ACHN (cell line): ENCODE measurements at regions not wholly inside any gene's neighbourhood (a gene's known extent, or its start where the extent isn't known, plus 50 kb on each side); places are given as distances from the start of the nearest gene placed in this dataset.
"Not testable (repeated sequence)": the region's sequence is repeated elsewhere in the genome, so short reads cannot be mapped to it uniquely, and the experiment has no call there.

Source experiments
- DNase-seq: peaks from one replicate; pipeline ENCODE4 v3.0.0-alpha.2; 2015
- in situ Hi-C: cut with HindIII; loops from 2 replicates; pipeline ENCODE4 v1.10.0; 2017; ENCODE audit warnings: low sequenced_read_pairs, low pct_ligation_motif_present, low pct_unique_long_range_greater_than_20kb

GRCh38 chr11:97691061-97691460 lies 1301.2 kb downstream of the JRKL start:
- DNase-seq, result no peak
- in situ Hi-C loops, result no loop called here

DNA sequence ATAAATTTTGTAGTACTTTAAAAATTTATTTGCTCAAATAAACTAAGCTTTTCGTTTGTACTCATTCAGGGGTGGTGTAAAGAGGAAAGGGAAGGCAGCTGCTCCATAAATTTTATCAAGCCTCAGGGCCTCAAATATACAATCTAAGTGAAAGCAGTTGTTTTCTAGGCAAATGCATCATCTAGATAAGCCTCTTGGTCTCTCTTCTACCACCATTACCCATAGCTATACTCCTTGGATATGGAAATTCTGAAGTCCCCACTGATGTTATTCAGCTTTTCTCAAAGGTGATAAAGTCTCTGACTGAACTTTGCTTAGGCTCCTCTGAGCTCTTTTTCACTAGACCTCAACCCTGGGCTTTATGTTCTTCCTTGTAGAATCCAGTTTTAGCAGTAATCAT lies 1313.1 kb downstream of the JRKL start:
- in situ Hi-C loops, result no loop called here
- DNase-seq, result no peak

- in situ Hi-C loops, result no loop called here
These were observed 1314.0 kb downstream of the JRKL start for GRCh38 chr11:97703851-97704250.

DNA sequence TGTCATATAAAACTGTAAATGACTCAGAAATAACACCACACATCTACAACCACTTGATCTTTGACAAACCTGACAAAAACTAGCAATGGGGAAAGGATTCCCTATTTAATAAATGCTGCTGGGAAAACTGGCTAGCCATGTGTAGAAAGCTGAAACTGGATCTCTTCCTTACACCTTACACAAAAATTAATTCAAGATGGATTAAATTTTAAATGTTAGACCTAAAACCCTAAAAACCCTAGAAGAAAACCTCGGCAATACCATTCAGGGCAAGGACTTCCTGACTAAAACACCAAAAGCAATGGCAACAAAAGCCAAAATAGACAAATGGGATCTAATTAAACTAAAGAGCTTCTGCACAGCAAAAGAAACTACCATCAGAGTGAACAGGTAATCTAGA lies 1315.3 kb upstream of the CNTN5 start:
- in situ Hi-C loops, result not testable (repeated sequence)
- DNase-seq, result peak; percentile 55

More at GRCh38 chr11:97703851-97704250, 1314.0 kb downstream of the JRKL start:
- DNase-seq, result no peak

DNA sequence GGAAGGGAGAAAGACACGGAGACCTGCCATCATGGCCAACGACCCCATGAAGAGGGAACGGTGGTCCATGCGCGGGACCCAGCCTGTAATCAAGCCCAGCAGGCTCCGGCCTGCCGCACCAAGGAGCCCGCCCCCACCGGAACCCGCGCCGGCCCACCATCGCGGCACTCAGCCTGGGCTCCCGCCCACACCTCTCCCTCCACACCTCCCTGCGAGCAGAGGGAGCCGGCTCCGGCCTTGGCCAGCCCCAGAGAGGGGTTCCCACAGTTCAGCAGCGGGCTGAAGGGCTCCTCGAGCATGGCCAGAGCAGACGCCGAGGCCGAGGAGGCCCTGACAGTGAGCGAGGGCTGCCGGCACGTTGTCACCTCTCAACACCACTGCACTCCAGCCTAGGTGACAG lies 1302.8 kb upstream of the CNTN5 start:
- DNase-seq, result no peak
- in situ Hi-C loops, result no loop called here

GRCh38 chr11:97722065-97722464 lies 1298.7 kb upstream of the CNTN5 start:
- in situ Hi-C loops, result no loop called here
- DNase-seq, result peak; percentile 44

- DNase-seq, result no peak
- in situ Hi-C loops, result no loop called here
These were observed 1298.0 kb upstream of the CNTN5 start for GRCh38 chr11:97722721-97723120.

GRCh38 chr11:97729546-97730272 lies 1291.0 kb upstream of the CNTN5 start:
- in situ Hi-C loops, result no loop called here
- DNase-seq, result no peak

DNA sequence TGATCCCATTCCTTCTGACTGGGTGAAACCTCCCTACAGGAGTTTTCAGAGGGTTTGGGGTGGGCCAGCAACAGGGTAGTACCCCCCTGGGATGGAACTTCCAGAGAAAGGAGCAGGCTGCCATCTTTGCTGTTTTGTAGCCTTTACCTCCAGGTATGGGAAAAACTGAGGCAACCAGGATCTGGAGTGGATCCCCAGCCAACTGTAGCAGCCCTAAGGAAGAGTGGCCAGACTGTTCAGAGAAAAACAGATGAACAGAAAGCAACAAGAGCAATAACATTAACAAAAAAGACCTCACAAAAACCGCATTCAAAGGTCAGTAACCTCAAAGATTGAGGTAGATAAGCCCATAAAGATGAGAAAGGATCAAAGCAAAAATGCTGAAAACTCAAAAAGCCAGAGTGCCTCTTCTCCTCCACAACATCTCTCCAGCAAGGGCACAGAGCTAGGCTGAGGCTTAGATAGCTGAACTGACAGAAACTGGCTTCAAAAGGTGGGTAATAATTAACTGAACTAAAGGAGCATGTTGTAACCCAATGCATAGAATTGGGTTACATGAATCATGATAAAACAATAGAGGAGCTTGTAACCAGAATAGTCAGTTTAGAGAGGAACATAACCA lies 1288.6 kb upstream of the CNTN5 start:
- in situ Hi-C loops, result no loop called here
- no peak for DNase-seq

- DNase-seq, result no peak
These were observed 1282.0 kb upstream of the CNTN5 start for GRCh38 chr11:97738751-97739150.

GRCh38 chr11:97739932-97740800 lies 1280.6 kb upstream of the CNTN5 start:
- no peak for DNase-seq
- in situ Hi-C loops, result no loop called here

More at GRCh38 chr11:97738751-97739150, 1282.0 kb upstream of the CNTN5 start:
- in situ Hi-C loops, result no loop called here

DNA sequence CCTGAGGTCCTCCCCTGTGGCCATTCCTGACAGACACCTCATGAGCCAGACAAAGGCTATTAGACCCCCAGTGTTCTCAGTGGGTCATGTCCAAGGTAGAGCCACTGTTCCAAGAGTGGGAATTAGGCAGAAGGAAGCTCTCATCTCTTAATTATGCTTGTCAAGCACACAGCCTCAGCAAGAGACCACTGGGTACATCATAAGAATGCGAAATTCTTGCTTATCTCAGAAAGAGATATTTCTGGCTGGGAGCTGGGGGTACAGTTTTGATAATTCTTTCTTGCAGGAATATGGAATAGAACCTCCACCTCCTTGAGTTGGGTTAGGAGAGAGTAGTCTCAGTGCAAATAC lies 1280.0 kb upstream of the CNTN5 start:
- in situ Hi-C loops, result no loop called here
- no peak for DNase-seq

DNA sequence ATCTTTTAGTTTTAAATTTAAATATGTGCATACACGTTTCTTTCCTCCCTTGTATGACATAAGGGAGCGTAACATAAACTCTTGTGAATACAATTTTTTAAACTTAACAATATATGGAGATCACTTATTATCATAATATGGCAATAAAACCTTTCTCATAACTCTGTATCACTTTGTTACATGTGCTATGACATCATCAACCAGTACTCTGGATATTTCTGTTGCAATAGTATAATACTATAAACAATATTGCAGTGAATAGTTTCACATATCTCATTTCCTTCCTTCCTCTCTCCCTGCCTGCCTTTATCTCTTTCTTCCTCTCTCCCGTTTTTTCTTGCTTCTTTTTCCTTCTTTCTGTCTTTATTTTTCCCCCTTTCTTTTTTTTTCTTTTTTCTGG lies 1278.0 kb upstream of the CNTN5 start:
- in situ Hi-C loops, result no loop called here
- DNase-seq, result no peak

DNA sequence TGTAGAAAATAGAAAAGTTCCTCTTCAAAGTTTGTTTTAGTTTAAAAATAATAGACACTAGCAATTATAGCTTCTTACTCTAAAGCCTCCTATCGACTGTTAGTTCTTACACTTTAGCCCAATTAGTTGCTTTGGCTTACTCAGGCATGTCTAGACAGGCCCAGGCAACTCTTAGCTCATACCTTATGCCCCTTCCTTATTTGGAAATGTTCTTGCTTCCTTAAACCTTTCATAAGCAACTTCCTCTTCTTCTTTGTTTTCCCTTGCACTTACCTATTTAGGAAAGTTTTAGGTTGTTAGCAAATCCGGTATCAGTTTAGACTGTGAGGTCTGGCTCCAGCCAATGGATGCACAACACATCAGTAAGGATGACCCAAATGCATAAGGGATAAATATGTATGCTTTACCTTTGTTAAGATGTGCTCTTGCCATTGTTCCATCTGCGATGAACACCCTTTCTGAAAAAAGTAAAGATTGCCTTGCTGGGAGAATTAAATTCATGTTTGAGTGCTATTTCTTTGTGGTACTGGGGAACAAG lies 1277.5 kb upstream of the CNTN5 start:
- in situ Hi-C loops, result no loop called here
- DNase-seq, result no peak

DNA sequence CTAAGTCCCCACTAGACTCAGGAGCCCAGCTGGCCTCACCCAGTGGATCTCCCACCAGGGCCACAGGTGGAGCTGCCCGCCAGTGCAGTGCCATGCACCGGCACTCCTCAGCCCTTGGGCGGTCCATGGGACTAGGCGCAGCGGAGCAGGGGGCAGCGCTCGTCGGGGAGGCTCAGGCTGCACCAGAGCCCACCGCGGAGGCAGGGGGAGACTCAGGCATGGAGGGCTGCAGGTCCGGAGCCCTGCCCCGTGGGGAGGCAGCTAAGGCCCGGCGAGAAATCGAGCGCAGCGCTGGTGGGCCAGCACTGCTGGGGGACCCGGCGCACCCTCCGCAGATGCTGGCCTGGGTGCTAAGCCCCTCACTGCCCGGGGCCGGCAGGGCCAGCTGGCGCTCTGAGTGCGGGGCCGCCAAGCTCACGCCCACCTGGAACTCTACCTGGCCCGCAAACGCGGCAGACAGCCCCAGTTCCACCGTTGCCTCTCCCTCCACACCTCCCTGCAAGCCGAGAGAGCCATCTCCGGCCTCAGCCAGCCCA lies 1275.2 kb upstream of the CNTN5 start:
- in situ Hi-C loops, result no loop called here
- no peak for DNase-seq

DNA sequence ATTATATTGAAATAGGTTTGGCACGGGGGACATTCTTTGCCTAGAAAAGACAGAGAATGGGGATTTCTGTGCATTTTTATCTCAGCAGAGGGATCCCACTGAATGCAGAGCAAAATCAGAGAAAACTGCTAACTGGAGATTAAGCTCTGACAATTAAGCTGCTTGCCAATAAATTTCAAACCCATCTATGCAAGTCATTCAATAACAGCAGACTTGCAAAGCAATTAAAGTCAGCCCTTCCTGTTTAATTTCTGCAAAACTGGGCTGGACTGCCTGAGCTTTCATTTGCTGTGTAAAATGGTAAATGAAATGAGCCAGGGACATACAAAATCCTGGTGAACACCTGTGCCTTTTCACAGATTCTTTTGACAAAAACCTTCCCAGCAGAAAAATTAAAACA lies 1273.9 kb upstream of the CNTN5 start:
- in situ Hi-C loops, result no loop called here
- DNase-seq, result no peak

GRCh38 chr11:97751405-97751804 lies 1269.3 kb upstream of the CNTN5 start:
- DNase-seq, result no peak
- in situ Hi-C loops, result no loop called here

- no peak for DNase-seq
- in situ Hi-C loops, result no loop called here
These were observed 1268.8 kb upstream of the CNTN5 start for GRCh38 chr11:97751952-97752351.

- in situ Hi-C loops, result no loop called here
- DNase-seq, result no peak
These were observed 1265.8 kb upstream of the CNTN5 start for GRCh38 chr11:97754976-97755375.
